HG02678 (cell line): ENCODE measurements at regions not wholly inside any gene's neighbourhood (a gene's known extent, or its start where the extent isn't known, plus 50 kb on each side); places are given as distances from the start of the nearest gene placed in this dataset.
"Not testable (repeated sequence)": the region's sequence is repeated elsewhere in the genome, so short reads cannot be mapped to it uniquely, and the experiment has no call there.

ENCODE experiments used
- ATAC-seq: cut with Tn5 transposase; IDR thresholded peaks from one replicate; pipeline ENCODE4 v1.9.1; 2021; ENCODE audit warnings: mild to moderate bottlenecking, moderate library complexity; ENCODE audit not compliant: unreplicated experiment

DNA sequence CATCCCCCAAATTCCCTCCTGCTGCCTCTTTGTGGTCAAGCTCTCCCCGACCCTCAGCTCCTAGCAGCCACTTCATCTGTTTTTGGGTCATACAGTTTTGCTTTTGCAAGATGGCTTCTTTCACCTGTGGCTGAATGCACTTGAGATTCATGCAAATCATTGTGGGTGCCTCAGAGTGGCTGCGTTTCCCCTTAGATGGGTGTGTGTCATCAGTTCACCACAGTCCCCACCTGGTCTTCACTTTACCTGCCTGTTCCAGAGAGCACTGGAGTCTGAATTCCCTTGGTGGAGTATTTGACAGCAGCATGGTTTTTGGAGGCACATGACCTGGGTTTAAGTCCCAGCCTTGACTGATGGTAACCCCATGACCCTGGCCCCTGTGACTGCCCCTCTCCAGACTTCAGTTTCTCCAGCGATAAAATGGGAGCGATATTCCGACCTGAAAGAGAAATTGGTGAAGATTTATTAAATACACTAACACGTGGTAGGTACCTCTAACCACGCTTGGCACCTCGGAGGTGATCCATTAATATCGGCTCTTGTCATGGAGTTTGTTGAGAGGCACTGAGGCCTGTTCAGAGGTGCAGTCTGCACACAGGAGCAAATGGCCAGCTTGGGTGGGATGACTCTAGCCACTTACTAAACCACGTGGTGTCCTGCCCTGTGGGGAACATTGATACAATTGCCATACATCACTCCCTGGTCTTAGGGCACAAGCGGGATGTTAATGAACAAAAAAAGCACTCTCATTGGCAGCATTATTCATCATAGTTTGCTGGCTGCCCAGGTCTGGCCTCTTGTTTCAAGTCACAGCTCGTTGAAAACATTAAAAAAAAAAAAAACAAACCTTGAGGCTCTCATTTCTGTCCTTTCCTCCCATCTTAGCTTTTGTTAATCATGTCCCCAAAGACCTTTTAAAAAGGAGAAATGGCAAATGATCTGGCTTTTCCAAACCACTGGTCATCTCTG lies 167.2 kb upstream of the KCNG1 start:
- ATAC-seq = no peak

DNA sequence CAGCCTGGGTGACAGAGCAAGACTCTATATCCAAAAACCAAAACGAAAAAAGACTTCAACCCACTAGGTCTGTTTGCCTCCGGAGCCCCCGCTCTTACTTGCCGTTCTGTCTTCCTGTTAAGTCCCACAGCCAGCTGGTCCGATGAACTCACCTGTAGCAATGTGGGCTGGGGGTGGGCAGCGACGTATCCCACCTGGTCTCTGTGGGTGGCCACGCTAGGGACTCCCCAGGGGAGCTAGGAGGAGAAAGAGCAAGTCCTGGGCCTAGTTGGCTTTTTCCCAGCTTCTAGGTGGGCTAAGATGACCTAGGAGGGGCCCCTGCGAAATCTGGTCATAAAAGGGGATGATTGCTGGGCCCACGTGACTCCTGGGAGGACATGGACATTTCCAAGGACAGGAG lies 166.0 kb upstream of the KCNG1 start:
- ATAC-seq = no peak

- no peak for ATAC-seq
Observed at GRCh38 chr20:51187261-51187660, 164.4 kb upstream of the KCNG1 start.

- no peak for ATAC-seq
Observed at GRCh38 chr20:51185861-51186260, 163.0 kb upstream of the KCNG1 start.

DNA sequence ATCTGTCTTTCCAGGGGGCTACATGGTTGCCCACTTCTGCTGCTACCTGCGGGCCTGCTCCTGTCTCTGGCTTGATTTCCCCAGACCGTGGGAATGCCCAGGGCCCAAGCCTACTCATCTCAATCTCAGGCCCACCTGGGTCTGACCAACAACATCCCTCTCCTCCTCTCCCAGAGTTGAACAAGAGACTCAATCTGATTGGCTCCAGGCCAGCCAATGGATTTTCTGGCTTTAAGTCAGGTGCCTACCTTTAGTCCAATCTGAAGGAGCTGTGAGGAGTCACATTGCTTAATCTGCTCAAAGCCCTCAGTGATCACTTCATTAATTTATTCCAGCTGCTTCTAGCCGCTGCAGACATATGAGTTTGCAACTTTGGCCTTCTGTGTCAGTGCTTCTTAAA lies 162.4 kb upstream of the KCNG1 start:
- no peak for ATAC-seq

GRCh38 chr20:51184289-51184688 lies 161.4 kb upstream of the KCNG1 start:
- no peak for ATAC-seq

GRCh38 chr20:51183451-51183850 lies 160.5 kb upstream of the KCNG1 start:
- no peak for ATAC-seq

- ATAC-seq = no peak
Observed at GRCh38 chr20:51182571-51182970, 159.7 kb upstream of the KCNG1 start.

- no peak for ATAC-seq
Observed at GRCh38 chr20:51178153-51178552, 155.2 kb upstream of the KCNG1 start.

- ATAC-seq = no peak
Observed at GRCh38 chr20:51176876-51177275, 154.0 kb upstream of the KCNG1 start.

DNA sequence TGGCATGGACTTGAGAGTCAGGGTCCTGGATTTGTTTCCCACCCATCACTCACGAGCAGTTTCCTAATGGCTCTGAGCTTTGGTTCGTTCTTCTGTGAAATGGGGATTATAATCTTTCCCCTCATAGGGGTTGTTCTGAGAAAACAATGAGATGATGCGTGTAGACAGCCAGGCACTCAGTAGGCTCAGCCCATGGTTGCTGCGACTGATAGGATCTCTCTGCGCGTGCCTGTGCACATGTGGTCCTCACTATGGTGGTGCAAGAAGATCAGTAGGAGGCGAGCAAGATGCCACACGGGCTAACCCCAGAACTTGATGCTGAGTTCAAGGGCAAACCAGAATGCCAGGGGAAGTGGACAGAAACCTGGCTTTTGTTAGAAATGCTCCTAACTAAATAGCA lies 153.5 kb upstream of the KCNG1 start:
- ATAC-seq = no peak

- no peak for ATAC-seq
Observed at GRCh38 chr20:51175724-51176123, 152.8 kb upstream of the KCNG1 start.

GRCh38 chr20:51175156-51175555 lies 152.2 kb upstream of the KCNG1 start:
- no peak for ATAC-seq

DNA sequence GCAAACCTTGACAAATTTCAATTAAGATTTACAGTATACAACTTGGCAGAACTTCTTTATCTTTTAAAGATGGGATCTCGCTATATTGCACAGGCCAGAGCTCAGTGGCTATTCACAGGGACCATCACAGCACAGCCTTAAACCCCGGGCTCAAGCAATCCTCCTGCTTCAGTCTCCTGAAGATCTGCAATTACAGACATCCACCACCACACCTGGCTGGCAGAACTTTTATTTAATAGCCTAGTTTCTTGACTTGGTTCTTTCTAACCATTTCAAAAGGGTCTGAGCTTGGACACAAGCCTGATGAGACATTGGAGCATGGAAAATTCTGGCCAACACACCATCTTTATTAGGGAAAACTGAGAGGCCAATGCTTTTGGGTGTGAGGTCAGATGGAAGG lies 151.6 kb upstream of the KCNG1 start:
- ATAC-seq = no peak

GRCh38 chr20:51172558-51173428 lies 149.9 kb upstream of the KCNG1 start:
- no peak for ATAC-seq

DNA sequence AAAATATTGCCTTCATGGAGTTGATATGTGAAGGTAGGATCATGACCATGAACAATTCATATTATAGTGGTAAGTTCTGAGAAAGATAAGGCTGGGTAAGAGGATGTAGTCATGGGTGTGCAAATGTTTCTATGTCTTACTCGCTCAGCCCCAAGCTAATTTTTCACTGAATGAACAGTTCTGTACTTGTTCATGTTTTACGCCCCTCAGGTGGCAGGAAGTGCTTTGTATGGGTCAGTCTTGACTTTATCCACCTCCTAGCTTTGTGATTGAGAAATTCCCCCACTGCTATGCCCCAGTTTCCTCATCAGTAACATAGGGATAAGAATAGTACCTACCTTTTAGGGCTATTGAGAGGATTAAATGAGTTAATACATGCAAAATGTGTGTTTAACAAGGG lies 148.2 kb upstream of the KCNG1 start:
- no peak for ATAC-seq

DNA sequence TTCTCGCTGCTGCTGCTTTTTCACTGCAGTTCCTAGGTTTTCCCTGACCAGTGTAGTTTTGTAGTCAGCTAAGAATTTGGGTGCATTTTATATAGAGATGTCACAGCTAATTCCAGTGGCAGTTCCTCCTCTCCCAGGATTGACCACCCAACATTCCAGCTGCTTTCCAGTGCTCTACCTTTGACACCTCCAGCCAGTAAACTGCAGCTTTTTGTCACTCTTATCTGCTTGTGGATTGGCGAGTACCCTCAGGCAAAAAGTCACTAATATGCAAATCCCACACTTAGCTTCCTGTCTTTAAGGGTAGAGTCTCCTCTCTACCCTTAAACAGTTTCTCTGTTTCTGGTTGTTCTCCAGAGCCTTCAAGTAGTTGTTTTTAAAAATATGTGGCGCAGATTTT lies 146.9 kb upstream of the KCNG1 start:
- no peak for ATAC-seq

DNA sequence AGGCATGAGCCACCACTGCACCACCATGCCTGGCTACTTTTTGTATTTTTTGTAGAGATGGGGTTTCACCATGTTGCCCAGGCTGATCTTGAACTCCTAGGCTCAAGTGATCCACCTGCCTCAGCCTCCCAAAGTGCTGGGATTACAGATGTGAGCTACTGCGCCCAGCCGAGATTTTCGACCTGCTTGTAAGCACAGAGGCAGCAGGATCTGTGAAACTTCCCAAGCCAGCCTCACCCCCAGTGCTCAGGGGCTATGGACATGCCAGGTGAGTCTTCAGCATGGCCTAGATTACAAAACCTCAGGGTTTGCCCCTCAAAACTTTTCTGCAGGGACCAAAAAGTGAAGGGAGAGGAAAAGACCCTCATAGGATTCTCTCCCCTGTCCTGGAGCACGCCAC lies 145.0 kb upstream of the KCNG1 start:
- ATAC-seq = not testable (repeated sequence)

- ATAC-seq = no peak
Observed at GRCh38 chr20:51166489-51166888, 143.6 kb upstream of the KCNG1 start.

GRCh38 chr20:51165131-51165530 lies 142.2 kb upstream of the KCNG1 start:
- ATAC-seq = no peak

- no peak for ATAC-seq
Observed at GRCh38 chr20:51164731-51165130, 141.8 kb upstream of the KCNG1 start.
